NCI-H2029 treated with DMSO at 0.1 percent for 48 hours (cell line): ENCODE measurements at regions not wholly inside any gene's neighbourhood (a gene's known extent, or its start where the extent isn't known, plus 50 kb on each side); places are given as distances from the start of the nearest gene placed in this dataset.

Experiments used
- DNase-seq: peaks from one replicate; lab custom pipeline; 2025; lab: John Stamatoyannopoulos, UW

DNA sequence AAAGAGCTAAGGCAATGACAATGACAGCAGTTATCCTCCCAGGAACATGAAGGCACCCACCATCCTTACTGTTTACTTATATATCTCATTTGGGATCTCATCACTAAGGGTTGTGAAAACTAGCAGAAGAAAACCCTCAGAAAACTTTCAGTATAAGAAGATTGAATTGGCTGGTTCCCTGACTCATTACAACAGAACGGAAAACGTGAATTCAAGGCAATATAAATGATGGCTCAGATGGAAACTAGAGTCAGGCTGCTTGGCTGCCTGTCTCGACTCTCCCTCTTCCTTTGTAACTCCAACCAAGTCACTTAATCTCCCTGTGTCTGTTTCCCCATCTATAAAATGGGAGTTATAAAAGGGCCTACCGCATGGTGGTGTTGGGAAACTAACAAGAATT is 387.1 kb upstream of the JARID2 start:
- DNase-seq = no peak

DNA sequence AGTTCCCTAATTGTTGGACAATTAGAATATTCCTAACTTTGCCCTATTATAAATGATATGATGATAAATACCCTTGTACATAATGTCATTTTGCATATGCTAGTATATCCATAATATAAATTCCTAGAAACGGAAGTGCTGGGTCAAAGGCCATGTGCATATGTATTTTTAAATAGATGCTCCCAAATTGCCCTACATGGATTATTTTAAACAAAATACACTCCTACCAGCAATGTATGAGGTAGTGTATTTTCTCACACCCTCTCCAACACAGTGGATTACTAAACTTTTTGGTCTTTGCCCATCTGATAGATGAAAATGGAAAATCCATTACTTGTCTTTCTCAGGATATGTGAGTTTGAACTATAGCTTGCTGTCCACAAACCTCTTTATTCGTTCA is 385.1 kb upstream of the JARID2 start:
- DNase-seq = no peak

DNA sequence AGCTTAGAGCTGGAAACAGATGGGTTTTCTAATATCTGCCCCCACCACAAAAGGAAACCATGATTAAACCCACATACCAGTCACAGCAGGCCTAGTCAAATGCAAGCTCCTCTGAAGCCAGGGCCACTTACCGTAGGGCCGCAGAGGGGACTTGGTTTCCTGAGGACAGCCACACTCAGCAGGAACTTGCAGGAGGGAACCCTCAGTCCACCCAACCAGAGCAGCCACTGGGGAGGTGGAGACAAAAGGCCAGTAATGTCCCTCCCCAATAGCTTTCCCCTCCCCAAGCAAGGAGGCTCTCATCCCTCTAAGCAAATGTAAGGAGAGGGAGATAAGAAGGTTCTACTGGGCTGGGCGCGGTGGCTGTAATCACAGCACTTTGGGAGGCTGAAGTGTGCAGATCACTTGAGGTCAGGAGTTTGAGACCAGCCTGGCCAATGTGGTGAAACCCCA is 384.4 kb upstream of the JARID2 start:
- no peak for DNase-seq

DNA sequence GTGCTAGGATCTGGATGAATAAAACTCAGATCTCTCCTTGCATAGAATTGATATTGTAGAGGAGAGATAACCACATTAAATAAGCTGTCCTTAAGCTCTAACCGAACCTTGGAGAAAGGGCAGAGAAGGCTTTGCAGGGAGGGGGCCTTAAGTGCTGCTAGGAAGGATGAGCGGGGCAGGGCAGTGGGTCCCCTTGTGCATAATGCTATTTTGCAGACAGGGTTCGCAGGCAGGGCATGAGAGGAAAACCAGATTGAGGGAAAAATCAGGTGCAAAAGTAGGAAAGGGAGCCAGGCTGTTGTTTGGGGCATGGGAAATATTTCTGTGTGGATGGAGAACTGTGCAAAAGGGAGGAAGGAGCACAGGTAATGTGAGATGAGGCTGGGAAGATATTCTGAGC is 383.0 kb upstream of the JARID2 start:
- no peak for DNase-seq

DNA sequence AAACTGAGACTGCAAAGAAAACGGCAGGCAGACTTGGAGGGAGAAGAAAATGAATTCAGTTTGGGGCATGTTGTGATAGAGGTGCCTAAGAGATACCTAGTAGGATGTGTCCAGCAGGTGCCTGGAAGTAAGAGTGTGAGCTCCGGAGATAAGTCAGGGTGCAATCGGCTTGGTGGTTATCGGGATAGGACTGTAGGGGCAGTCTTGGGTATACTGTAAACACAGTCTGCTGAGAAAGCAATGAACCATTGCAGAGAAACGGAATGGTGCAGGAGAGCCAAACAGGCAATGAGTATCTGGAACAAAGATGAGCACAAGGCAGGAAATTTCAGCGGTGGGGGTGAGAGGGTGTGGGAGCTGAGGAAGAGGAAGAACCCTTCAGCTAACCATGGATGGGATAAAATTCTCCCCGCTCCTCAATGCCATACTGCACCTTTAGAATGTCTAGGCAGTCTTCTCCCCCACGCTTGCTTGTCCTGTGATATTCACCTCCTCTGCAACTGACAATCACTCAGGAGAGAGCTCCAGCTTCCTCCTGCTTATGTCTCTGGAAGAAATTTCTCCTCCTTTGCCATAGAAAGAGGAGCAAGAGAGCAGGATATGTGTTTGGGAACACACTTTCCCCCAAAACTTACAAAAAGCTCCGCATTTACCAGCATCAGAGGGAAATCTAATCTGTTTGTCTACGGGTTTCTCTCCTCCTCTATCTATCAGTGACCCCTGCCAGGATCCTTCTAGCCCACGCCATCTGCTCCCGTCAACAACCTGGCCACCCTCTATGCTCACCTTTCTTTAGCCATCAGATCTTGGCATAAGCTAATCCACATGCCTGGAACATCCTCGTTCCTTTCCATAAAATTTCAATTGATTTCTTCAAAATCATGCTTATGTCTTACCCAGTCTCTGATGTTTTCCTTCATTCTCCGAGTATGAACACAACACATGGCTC is 381.7 kb upstream of the JARID2 start:
- no peak for DNase-seq

DNA sequence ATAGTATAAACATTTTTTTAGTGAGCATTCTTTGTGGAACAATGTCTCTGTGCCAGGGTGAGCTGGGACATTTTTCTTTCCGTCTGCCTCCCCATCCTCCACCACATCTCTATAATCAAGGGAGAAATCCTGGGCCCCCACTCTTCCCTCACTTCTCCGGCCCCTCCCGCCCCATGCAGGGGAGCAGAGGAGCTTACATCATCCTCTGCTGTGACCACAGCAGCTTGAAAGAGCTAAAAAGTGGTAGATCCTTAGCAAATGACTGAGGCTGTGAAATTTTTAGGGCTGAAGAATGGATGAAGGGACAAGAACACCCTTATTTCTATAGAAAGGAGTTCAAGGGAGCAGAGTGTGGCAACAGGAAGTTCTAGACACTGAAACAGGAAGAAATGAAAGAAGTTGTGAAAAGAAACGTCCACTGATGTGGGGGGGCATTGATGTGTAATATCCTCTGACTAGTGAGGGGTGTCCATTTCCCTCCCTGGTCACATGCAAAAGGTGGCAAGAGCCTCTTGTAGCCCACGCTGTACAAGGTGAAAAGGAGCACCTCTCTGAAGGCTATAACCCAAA is 380.3 kb upstream of the JARID2 start:
- DNase-seq = no peak

DNA sequence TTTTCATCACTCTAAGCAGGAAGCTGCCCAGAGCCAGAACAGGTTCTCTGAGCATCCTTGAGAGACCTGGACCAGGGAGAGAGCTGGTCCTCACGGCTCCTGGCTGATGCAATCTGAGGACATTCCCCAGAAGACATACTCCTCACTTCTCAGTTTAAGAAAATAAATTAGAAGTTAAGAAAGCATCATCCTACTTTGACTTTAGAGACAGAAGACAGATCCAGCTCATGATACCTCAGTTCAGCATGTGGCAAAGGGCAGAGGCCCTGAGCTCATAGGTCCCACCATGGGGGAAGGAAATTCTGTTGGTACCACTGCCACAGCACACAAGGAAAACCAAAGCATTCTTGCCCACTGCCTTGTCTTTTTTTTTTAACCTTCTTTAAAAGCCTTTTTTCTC is 378.1 kb upstream of the JARID2 start:
- no peak for DNase-seq

DNA sequence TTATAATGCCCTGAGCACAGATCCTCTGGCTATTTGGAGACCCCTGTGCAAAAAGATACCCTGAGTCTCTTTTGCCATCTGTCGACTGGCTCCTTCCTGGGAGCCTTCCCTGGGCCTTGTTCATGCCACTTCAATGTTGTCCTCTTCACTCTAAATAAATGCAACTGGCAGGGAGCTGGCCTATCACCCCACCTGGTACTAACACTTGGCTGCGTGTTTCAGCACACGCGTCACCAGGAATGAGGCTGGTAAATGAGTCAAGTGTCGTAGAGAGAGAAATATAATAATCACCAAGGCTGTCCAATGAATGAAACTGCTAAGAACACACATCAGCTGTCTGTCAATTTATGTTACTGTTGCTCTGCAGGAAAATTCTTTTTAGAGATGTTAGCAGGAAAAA is 374.6 kb upstream of the JARID2 start:
- peak; percentile 88 for DNase-seq

DNA sequence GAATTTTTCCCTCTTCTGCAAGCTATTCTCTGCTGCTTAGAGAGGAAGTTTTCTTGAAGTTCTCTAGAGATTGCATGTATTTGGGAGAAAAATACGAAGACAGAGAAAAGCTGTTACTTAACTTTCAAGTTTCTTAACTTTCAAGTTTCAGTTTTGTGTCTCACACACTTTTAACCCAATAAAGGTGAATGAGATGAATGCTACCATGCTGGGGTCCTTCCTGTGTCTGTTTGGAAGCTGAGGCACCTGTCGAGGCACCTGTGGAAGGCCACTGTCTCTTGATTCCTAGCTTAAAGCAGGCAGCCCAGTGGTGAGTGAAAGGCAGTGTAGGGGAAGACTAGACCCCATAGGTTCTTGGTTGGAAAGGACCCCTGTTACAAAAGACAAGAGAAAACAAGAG is 372.8 kb upstream of the JARID2 start:
- no peak for DNase-seq

DNA sequence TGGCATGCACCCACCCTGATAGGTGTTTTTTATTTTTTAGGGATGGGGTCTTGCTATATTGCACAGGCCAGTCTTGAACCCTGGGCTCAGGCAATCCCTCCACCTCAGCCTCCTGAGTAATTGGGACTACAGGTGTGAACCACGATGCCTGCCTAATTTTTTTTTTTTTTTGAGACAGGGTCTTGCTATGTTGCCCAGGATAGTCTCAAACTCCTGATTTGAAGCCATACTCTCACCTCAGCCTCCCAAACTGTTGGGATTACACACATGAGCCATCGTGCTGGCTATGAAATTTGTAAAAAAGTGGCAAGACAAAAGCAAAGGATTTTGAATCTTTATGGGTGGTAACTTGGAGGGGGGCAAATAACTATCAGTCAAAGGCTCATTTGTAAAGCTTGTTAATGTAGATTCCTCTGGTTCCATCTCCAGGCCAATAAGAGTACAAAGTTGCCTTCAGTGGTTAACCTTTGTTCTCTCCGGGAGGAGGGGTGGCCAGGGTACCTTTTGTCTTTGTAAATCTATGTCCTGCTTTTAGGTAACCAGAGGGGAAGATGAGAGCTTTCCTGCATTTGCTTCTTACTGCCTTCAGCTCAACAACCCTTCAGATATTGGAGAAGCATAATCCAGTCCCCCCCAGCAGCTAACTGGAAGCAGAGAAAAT is 372.0 kb upstream of the JARID2 start:
- no peak for DNase-seq

DNA sequence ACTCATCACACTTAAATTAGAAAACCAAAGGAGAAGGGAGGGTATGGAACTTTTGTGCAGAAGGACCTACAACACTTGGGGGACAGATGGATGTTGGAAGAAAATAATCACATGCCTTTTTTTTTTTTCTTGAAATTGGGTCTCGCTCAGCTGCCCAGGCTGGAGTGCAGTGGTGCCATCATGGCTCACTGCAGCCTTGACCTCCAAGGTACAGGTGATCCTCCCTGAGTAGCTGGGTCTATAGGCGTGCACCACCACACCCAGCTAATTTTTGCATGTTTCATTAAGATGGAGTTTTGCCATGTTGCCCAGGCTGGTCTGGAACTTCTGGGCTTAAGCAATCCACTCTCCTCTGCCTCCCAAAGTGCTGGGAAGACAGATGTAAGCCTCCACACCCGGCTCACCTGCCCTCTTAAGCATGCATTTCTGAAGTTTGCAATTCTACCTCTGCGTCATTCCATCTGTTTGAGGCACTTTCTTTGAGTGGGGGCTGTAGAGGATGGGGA is 370.8 kb upstream of the JARID2 start:
- DNase-seq = no peak

DNA sequence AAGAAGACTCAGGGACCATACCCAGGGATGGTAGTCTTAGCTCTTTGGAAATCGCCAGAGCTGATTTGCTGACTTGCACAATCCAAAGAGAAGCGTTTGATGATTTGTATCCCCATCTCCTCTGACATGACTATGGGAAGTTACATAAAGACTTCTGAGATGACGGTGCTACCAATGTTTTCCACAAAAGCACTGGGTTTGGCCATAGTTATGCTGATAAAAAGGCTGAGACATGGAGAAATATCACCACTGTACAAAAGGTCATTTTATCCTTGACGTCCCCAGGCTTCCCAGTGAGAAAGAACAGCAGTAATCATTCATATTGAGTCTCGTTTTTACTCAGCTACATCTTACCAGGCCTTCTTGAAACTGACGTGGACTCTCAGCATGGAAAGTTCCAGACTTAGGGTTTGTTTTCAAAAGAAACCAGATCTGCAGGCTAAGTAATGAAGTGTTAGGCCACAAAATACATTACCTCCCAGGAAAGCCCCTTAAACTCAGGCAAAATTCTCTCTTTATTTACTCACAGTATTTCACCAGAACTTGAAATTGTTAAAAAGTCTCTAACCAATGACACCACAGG is 370.3 kb upstream of the JARID2 start:
- DNase-seq = no peak

DNA sequence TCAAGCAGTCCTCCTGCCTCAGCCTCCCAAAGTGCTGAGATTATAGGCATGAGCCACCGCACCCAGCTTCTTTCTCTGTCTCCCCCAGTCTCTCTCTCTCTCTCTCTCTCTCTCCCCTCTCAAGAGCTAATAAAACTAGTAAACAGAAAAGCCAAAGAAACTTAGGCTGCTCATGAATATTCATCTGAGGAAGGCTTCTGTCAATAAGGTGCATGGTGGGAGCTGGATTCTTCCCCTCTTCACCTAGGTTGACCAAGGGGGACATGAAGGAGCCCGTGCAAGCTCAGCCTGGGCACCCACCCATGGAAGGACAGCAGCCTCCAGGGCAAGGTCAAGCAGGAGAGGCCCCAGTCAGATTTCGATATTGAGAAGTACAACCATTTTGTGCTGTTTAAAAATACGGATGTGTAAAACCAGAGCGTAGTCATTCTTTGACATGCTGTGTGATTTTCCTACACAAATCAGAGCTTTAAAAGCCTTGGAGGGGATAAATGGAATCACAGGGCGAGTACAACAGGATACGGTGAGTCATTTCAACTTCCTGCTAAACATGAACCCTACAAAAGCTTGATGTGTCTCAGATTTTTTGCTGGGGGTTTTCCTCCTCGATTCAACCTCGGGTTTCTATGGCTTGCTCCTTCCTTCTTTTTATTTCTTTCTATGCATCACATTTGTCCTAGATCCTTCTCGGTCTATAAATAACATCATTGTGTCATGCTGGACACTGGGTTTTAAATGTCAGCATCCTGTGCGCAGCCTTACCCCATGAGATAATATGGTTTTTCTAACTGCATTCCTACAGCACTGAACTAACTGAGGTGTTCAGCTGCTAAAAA is 368.9 kb upstream of the JARID2 start:
- no peak for DNase-seq

DNA sequence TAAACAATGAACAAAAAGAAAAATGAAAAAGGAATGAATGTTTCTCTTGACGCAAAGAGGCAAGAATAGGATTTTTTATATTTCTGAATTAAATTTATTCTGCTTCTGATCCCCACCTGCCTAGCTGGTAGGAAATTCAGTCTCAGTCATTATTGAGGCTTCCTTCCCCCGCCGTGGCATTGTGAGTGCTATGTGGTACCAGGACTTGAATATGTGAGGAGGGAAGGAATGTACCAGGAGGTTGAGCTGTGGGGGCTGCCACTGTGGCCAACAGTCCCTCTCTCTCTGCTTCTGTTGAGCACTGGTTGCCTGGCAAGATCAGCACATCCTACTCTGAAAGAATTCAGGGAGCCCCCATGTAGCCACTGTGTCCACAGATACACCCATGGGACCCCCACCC is 368.1 kb upstream of the JARID2 start:
- DNase-seq = no peak

DNA sequence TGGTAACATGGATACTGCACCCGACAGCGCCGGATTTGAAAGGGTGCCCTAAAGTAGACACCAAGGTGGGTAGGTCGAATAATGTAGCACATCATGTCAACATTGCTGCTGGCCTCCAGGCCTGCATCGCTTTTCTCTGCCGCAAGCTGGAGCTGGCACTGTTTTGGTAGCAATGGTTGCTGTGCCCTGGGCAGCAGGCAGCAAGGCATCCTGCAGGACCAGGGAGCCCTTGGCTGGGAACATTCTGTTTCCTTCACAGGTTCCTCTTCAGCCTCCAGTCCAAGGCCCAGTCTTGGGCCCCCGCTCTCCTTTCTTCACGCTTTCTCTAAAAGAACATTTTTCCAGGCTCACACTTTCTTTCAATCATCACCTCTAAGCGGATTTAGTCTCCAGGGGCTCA is 365.8 kb upstream of the JARID2 start:
- no peak for DNase-seq

DNA sequence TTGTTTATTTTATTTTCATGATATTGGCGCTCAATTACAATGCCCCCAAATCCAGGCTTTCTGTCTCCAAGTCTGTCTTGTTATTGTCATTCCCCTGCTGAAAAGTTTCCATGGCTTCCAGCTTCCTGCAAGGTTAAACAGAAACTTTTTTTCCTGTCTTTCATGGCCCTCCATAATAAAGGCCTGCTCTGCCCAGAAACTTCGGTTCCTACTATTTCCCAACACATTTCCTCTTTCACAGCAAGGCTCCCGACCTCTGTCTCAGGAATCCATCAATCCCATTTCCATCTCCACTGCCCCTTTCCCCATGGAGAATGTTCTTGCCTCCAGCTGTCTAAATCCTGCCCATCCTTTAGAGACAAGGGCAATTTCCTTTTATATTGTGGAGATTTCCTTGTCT is 365.2 kb upstream of the JARID2 start:
- no peak for DNase-seq

DNA sequence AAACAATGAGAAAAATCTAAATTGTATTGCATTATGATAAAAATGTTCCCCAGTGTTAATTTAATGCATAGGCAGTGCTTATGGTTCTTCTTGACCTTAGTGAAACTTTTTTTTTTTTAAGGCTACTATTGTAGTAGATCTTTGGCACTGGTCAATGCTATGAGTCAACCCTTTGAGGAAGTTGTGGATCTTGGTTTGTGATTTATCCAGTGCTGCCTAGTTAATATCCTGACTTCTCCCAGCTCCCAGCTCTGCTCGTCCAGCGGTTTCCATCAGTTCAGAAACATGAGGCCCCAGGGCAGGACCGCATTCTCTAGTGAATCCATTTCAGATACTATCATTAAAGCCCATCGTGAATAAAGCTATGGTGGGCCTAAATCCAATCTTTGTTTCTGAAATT is 364.5 kb upstream of the JARID2 start:
- DNase-seq = no peak

DNA sequence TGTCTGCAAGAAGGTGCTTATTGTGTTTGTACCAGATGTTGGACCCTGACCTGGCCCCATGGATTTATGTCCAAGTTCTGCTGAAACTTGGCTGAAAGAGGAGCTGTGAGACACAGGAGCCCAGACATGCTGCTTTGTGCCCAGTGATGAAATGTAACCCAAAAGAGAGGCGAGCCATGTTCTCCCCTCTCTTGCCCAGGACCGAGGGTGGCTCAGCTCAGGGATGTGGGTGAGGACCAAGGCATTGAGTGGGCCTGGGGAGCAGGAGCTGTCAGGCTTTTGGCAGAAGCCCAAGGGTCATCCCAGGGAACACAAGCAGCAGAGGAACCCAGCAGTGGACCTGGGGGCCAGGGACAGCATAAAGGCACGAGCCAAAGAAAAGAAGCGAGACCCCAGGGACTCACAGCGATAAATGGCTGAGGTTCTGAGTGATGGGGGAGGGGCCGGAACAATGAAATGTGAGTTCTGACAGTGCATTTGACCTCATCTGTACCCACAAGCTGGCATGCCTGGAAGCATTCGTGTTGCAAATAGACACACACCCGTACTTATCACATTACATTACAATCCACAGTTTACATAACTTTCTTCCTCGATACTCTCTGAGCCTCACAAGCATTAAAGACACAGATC is 363.4 kb upstream of the JARID2 start:
- no peak for DNase-seq

DNA sequence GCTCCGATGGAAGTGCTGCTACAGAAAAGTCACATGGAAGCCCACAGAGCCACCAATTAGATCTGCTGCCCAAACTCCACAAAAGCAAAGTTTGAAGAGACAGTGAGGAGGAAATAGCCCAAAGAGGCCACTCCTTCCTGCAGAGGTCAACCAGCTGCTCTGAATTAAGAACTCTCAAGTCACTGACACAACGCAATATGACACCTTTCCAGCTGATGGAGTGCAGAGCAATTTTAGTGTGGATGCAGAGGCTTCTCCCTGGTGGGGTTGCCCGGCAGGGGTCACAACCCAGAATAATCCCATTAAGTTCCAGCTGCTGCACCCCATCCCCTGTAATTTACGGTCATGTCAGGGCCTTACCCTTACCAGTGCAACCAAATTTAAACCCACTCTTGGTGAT is 361.9 kb upstream of the JARID2 start:
- no peak for DNase-seq

DNA sequence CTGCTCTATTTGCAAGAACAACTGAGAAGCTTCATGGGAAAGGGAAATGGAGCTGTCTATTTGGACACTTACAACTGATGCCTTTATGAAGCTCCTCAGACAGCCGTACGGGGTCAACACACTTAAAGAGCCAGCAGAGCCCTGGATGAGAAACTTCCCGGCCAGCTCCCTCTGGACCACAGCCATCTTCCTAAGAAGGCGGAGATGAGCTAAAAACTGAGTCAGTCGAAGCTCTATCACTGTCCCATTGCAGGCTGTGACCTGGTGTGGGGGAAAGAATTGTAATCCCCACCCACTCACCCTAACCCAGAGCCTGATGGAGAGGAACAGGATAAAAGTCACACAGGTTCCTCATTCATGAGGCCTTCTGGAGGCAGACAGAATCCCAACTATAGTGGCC is 360.4 kb upstream of the JARID2 start:
- no peak for DNase-seq

DNA sequence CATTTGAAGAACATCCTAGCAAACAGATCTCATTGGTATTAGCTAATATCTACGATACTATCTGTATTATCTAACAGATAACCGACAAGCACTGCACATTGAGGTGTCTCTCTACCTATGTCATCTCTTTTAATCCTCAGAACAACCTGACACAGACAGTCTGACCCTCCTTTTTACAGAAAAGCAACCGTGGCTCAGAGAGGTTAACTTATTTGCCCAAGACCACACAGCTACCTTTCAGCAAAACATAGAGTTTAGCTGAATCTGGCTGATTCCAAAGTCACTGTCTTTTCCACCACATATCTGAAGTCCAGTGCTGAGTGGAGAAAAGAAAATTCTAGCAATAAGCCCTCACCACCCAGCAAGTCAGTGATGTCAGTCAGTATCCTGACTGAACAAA is 358.7 kb upstream of the JARID2 start:
- no peak for DNase-seq
